SH-SY5Y (cell line): ENCODE measurements at regions not wholly inside any gene's neighbourhood (a gene's known extent, or its start where the extent isn't known, plus 50 kb on each side); places are given as distances from the start of the nearest gene placed in this dataset.

ENCODE experiments used
- GATA2 ChIP-seq: IDR thresholded peaks from 2 replicates; pipeline ENCODE4 v1.6.1; 2011; ENCODE audit warnings: mild to moderate bottlenecking, low read depth, low read length
- GATA3 ChIP-seq: IDR thresholded peaks from 2 replicates; pipeline ENCODE4 v1.6.1; 2011; ENCODE audit warnings: low read depth, mild to moderate bottlenecking, low read length, moderate library complexity

GRCh38 chr12:87782838-87783237, 246.4 kb downstream of the C12orf50 start:
- TF ChIP-seq GATA2 (no peak), GATA3 (no peak)

GRCh38 chr12:87779858-87780498, 249.2 kb downstream of the C12orf50 start:
- no peak for TF ChIP-seq GATA3
- no peak for TF ChIP-seq GATA2

- TF ChIP-seq GATA3 = no peak
- TF ChIP-seq GATA2 = no peak
Measured at GRCh38 chr12:87779016-87779415, 250.2 kb downstream of the C12orf50 start.

GRCh38 chr12:87778065-87778464, 251.1 kb downstream of the C12orf50 start:
- TF ChIP-seq GATA3 (no peak), GATA2 (no peak)

- TF ChIP-seq GATA2 (no peak), GATA3 (no peak)
Measured at GRCh38 chr12:87775784-87776183, 253.4 kb downstream of the C12orf50 start.

GRCh38 chr12:87775051-87775450, 254.2 kb downstream of the C12orf50 start:
- no peak for TF ChIP-seq GATA3
- TF ChIP-seq GATA2 = no peak

GRCh38 chr12:87772401-87772800, 256.8 kb downstream of the C12orf50 start:
- TF ChIP-seq GATA2 = no peak
- no peak for TF ChIP-seq GATA3

- TF ChIP-seq GATA2 (no peak), GATA3 (no peak)
Measured at GRCh38 chr12:87768501-87769287, 260.5 kb downstream of the C12orf50 start.

- TF ChIP-seq GATA3 (no peak), GATA2 (no peak)
Measured at GRCh38 chr12:87766044-87766443, 263.2 kb downstream of the C12orf50 start.

- TF ChIP-seq GATA2 = no peak
- TF ChIP-seq GATA3 = no peak
Measured at GRCh38 chr12:87760943-87761342, 268.3 kb downstream of the C12orf50 start.

GRCh38 chr12:87758271-87758670, 270.9 kb downstream of the C12orf50 start:
- TF ChIP-seq GATA2 (no peak), GATA3 (no peak)

GRCh38 chr12:87756721-87757120, 272.5 kb downstream of the C12orf50 start:
- no peak for TF ChIP-seq GATA2
- TF ChIP-seq GATA3 = no peak

- TF ChIP-seq GATA2 (no peak), GATA3 (no peak)
Measured at GRCh38 chr12:87756111-87756510, 273.1 kb downstream of the C12orf50 start.

GRCh38 chr12:87728931-87729593, 300.1 kb downstream of the C12orf50 start:
- TF ChIP-seq GATA3 = no peak
- TF ChIP-seq GATA2 = no peak
